ENCODE measurements at regions not wholly inside any gene's neighbourhood (a gene's known extent, or its start where the extent isn't known, plus 50 kb on each side); places are given as distances from the start of the nearest gene placed in this dataset.

- TF ChIP-seq FOXM1 (IDR thresholded peaks at IDR 0.05; ENCODE audit: borderline replicate concordance) (no peak), L3MBTL2 (conservative IDR thresholded peaks at IDR 0.05) (no peak), BHLHE40 (IDR thresholded peaks at IDR 0.05; ENCODE audit: borderline replicate concordance) (no peak), ZNF384 (IDR thresholded peaks at IDR 0.05) (no peak)
Observed at GRCh38 chr6:145483191-145483996, 251.9 kb downstream of the EPM2A start.
